AG04449 (cell line): ENCODE measurements at regions not wholly inside any gene's neighbourhood (a gene's known extent, or its start where the extent isn't known, plus 50 kb on each side); places are given as distances from the start of the nearest gene placed in this dataset.
"Not testable (repeated sequence)": the region's sequence is repeated elsewhere in the genome, so short reads cannot be mapped to it uniquely, and the experiment has no call there.

Source experiments
- CTCF ChIA-PET: fragments of 350-600 bp; formaldehyde crosslinking; extraction: SDS; loops from one replicate; lab custom pipeline; 2021; ENCODE audit warnings: antibody characterized with exemption; lab: Yijun Ruan, JAX
- POLR2A ChIA-PET: fragments of 400-600, 350-600 bp; formaldehyde crosslinking; extraction: SDS; loops from one replicate; lab custom pipeline; 2020; ENCODE audit warnings: antibody characterized with exemption, inconsistent platforms; lab: Yijun Ruan, JAX
- DNase-seq: peaks from one replicate; pipeline ENCODE4 v3.0.0-alpha.2; 2010; ENCODE audit warnings: low read depth, low spot score
- H3K4me3 ChIP-seq: 2 replicates; pipeline ENCODE4 v1.5.1; 2011; ENCODE audit warnings: low read depth, mild to moderate bottlenecking, control low read depth, low read length
- TF ChIP-seq, protein P1 (sequence below): IDR thresholded peaks from one replicate; pipeline ENCODE4 v1.5.1; 2011; ENCODE audit warnings: mild to moderate bottlenecking, moderate library complexity, low read length, control low read depth, inconsistent platforms; ENCODE audit not compliant: insufficient read depth; ENCODE audit errors: missing control alignments

DNA sequence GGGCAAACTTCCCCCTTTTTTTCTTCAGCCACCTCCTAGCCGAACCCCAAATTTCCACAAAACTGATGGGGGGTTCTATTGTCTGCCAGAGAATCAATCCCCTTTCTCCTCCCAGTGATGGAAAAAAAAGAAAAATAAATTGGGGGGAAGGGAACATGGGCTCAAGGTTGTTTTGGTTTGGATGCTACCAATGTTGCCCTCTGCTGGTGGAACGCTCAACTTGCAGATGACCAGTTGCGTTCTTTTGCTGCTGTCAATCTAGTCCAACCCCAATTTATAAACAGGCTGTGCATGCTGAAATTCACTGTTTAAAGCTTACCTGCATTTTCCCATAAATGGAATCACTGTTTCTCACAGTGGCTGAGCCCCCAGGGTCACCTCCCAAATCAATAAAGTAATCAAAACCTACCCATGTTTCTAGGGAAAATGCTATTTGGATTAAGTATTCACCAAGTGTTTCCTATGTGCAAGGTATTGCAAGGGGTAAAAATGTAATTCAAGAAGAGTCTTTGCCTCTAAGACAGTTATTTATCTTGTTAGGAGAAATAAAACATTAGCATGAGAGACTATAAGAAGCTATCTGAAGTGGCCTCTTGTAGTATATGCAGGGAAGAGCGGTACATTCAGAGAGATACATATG lies 116.7 kb upstream of the TMEM164 start:
- no peak overlapping the region for H3K4me3 ChIP-seq
- TF ChIP-seq, protein P1, sequence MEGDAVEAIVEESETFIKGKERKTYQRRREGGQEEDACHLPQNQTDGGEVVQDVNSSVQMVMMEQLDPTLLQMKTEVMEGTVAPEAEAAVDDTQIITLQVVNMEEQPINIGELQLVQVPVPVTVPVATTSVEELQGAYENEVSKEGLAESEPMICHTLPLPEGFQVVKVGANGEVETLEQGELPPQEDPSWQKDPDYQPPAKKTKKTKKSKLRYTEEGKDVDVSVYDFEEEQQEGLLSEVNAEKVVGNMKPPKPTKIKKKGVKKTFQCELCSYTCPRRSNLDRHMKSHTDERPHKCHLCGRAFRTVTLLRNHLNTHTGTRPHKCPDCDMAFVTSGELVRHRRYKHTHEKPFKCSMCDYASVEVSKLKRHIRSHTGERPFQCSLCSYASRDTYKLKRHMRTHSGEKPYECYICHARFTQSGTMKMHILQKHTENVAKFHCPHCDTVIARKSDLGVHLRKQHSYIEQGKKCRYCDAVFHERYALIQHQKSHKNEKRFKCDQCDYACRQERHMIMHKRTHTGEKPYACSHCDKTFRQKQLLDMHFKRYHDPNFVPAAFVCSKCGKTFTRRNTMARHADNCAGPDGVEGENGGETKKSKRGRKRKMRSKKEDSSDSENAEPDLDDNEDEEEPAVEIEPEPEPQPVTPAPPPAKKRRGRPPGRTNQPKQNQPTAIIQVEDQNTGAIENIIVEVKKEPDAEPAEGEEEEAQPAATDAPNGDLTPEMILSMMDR, result peak; percentile 67
- ChIA-PET POLR2A (no interaction called here), CTCF (interaction anchor here (0.6 to 7.3 kb wide), 25 partner anchors 9 to 410 kb away, joined by 3 to 219 read pairs (median 4); partner anchors contain the start of gene ACSL4)
- no peak for DNase-seq

DNA sequence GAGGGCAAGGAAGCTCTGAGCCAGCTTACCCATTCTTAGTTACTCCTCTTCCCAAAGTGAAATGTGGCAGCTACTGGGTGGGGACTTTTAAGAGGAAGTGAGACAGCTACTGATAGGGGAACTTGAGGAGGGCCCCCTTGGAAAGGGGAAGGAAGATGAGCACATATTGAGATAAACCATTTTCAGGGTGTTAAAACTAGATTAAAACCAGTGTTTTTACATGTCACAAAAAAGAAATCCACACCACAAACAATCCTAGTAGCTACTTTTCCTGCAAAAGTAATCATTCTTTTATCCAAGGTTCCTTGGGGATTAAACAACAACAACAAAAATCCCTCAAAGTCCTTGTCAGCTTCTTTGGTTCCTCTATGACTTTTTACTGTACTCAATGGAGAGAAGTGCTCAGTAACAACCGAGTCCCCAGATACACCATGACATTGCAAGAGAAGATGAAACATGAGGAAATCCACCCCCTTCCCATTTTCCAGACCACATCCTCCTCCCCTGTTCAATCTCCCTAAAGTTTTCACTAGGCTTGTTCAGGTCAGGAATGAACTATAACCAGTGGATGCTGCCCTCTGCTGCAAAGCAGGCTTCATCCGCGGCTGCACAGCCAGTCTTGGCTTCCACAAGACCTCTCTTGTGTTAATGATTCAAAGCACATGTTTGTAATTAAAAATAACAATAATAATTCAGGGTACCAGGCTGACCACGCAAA lies 113.5 kb upstream of the TMEM164 start:
- TF ChIP-seq, protein P1, result peak; percentile 37
- ChIA-PET CTCF (interaction anchor here (0.7 to 7.3 kb wide), 24 partner anchors 9 to 414 kb away, joined by 3 to 219 read pairs (median 3); partner anchors contain the start of gene GUCY2F), POLR2A (no interaction called here)
- no peak overlapping the region for H3K4me3 ChIP-seq
- DNase-seq, result no peak

DNA sequence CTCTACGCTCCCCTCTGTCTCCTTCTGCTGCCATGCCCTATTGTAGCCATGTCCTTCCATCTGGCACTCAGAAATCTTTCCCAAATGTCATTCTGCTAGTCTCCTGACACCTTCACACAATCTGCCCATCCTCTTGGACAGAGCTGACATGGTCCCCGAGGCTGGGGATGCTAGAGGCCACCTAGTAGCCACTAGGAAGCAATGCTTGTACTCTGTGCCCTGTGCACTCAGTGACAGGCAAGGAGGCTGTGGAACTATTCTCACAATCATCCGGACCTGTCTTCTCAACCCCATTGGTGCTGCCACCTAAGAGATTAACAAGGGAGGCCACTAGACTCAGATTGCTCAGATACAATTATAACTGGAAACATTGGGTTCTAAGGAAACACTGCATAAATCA lies 112.6 kb upstream of the TMEM164 start:
- H3K4me3 ChIP-seq, result no peak overlapping the region
- ChIA-PET CTCF (interaction anchor here (0.6 to 7.3 kb wide), 62 partner anchors 8 to 528 kb away, joined by 3 to 219 read pairs (median 6); partner anchors contain the start of genes GUCY2F and NXT2), POLR2A (no interaction called here)
- no peak for DNase-seq
- TF ChIP-seq, protein P1, result no peak

DNA sequence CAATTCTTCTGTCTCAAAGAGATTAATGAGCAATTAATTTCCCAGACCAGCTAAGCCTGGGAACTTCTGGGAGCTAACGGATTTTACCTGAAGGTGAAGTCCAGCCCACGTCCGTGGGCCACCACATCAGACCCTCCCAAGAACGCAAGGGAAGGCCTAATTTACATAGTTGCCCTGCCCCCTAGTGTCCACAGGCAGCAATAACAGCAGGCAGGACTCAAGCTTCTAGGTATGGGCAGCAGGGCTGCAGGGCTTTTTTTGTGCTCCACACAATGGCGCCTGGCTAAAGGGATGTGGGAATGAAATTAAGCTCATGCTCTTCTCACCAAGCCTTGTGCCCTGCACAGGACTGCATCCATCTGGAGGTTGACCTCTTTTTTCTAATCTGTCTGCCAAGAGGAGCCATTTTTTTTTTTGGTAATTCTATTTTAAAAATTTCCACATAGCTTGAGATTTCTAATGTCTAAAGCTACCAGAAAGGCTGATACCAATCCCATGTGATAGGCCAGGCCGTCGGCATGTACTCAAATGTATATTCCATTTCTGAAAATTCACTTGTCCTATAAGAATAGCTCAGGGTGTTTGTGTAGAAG lies 111.9 kb upstream of the TMEM164 start:
- TF ChIP-seq, protein P1, result peak; percentile 77
- CTCF ChIA-PET, result interaction anchor here (0.6 to 7.3 kb wide), 73 partner anchors 9 to 529 kb away, joined by 3 to 219 read pairs (median 4); partner anchors contain the start of genes GUCY2F and NXT2
- POLR2A ChIA-PET, result no interaction called here
- H3K4me3 ChIP-seq, result no peak overlapping the region
- DNase-seq, result no peak

DNA sequence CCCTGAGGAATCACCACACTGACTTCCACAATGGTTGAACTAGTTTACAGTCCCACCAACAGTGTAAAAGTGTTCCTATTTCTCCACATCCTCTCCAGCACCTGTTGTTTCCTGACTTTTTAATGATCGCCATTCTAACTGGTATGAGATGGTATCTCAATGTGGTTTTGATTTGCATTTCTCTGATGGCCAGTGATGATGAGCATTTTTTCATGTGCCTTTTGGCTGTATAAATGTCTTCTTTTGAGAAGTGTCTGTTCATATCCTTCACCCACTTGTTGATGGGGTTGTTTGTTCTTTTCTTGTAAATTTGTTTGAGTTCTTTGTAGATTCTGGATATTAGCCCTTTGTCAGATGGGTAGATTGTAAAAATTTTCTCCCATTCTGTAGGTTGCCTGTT lies 106.9 kb upstream of the TMEM164 start:
- DNase-seq, CTCF ChIA-PET, H3K4me3 ChIP-seq, POLR2A ChIA-PET: not testable (repeated sequence)

DNA sequence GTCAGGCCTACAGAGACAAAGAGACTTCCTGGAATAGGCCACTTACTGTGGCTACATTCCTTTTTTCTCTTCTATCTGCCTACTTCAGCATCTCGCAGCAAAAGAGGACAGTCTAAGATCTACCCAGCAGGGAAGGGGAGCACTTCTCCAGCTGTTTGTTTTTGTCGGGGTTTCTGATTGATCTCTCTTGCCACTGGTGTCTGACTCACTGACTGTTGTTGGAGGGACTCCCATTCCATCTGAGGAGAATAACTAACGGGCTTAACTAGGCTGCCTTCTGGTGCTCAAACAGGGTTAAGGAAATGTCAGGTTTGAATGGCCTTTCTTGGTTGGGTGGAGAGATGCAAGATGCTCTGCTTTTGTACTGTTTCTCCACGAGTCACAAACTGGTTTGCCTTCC lies 100.2 kb upstream of the TMEM164 start:
- no peak for DNase-seq
- no peak overlapping the region for H3K4me3 ChIP-seq
- ChIA-PET POLR2A (no interaction called here), CTCF (interaction anchor here (1.7 kb wide), 1 partner anchor 12 kb away, joined by 6 read pairs; no protein-coding TSS in a partner anchor)
- TF ChIP-seq, protein P1, result no peak
